ENCODE measurements at regions not wholly inside any gene's neighbourhood (a gene's known extent, or its start where the extent isn't known, plus 50 kb on each side); places are given as distances from the start of the nearest gene placed in this dataset.

DNA sequence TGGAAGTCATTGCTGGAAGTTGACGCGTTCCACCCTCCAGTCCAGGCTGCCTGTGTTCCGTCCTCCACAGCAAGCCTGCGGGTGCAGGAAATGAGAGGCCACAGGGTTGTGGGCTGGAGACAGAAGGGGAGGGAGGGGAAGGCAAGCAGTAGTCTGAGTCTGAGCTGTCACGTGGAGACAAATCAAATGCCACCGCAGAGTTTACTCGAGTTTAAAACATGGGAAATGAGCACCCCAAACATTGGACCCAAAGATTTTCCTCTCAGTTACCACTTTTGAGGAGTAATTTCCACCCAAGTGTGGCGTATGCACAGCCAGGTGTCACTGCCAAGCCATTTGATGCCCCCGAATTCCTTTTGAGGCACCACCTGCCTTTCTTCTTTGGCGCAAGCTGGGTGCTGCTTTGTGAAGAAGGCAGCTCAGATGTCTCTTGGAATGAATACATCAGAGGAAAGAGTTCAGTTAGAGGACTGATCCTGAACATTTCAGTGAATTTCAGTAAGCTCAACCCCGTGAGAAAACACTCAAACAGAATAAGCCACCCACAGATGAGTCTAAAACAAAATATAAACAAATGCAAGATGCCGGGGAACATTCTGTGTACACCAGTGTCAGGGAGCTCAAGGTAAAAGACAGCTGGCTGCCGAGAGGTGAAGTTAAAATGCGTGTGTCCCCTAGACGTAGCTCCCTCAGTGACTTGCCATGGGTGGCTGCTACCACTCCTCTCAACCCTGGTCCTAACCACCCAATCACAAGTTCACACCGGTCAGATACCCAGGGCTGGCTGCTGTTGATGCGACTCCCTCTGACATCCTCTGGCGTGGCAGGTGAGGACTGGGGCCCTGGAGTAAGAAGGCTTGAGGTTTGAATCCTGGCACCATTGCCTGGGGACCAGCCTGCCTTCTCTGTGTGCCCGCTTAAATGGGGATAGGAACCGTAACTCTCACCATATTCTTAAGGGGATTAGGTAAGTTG, 203.8 kb downstream of the UACA start:
- TF ChIP-seq POLR2A (IDR thresholded peaks at IDR 0.05) (no peak), POLR2AphosphoS5 (IDR thresholded peaks at IDR 0.05; ENCODE audit: insufficient read depth in 1 of 2, low read depth in 1 of 2) (no peak)
